NCI-H345 (cell line): ENCODE measurements at regions not wholly inside any gene's neighbourhood (a gene's known extent, or its start where the extent isn't known, plus 50 kb on each side); places are given as distances from the start of the nearest gene placed in this dataset.

Experiments used
- DNase-seq: peaks from one replicate; lab custom pipeline; 2025; lab: John Stamatoyannopoulos, UW

DNA sequence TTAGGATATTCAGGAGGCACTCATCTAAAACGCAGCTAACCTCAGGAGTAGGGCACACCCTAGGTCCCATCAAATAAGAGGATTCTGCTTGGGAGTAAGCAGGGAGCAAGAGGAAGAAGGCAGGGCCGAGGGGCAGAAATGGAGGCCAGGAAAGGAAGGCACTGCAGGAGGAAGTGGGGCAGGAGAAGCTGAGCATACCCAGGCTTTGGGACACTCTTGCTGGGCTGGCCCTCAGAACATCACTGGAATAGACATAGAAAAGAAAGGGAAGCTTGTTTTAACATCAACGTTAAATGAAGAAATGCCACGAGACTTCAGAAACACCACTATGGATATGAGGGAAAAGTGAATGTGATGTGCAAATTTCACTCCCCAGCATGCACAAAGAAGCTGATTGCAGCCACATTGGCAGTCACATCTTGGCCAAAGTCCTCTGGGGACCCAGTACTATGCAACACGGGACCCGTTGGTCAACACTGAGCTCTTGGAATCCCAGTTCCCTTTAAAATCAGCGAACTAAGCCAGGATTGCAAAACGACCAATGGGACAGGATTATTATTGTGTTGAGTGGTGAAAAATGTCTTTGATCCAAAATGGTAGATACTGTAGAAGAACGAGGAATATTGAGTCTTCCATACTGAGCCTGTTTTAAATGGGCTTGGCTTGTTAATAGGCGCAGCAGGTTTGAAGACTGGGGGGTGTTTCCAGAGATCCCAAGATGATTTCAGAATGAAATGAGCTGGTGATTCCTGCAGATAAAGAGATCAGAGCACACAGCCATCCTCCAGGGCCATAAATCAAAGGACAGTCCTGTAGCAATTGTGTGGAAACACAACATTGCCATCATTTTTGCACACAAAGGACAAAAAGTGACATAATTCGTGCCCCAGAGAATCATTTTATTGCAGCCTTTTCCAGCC, 152.4 kb downstream of the TOMM20 start:
- DNase-seq = no peak

DNA sequence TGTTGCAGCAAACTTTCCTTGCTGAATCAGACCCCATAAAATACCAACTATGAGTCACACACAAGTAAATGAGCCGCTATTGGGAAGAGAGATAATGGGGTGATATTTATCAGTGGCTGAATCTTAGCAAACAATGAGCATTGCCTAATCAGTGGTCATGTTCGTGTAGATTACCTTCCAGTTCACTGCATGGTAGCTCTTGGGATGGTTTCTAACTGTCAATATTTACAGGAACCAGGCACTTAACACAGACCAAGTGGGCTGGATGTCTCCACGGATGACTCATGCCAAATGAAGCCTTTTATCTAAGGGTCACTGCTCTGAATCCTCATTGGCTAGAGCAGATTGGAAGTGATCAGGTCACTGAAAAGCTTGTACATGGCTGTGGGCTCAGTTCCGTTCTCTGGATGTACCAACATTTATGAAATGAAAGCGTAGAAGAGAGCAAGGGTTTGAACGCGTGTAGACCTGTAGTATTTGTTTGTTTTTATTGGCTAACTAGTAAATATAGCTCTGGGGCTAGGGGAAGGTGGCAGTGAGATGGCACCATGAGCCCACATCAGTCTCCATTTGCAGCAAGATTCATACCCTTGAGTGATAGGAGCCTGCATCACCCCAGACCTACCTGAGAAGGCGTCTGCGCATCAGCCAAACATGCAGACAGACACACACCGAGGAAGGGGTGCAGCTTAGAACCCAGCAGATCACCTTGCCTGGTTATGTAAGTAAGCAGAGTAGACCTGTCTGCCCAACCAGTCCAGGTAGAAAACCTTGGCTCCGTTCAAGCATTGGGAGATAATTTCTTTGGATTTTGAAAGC, 153.3 kb downstream of the TOMM20 start:
- peak; percentile 46 for DNase-seq

DNA sequence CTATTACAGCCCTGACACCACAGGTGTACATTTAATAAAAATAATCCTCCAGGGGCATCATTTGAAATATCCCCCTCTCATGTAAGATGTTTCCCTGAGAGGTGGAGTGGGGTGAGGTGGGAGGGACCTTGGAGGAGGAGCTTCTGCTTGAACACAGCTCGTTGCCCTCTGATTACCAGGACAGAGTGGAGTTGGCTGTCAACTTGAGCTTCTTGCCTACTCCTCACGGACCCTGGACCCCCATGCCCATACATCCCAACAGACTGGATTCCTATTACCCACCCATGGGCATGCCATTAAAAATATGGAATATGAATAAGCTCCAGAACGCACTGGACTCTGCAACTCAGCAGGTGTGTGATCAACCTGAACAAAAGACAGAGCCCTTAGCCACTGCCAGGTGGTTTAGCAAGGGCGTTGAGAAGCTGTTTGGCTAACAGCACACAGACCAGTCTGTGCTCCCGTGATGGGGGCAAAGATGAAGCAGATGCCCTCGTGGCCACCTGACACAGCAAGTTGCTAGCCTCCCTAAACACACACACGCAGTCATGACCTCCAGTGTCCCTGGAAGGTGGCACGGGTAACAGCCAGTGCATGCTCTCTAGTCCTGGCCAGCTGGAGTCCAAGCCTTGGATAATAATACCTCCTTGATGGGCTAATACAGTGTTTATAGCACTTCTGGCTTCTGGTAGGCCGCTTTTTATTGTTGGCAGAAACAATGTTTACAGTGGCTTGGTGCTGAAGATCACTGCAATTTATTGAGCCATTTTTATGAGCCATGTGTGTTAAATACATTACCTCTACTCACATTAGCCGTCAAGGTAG, 155.0 kb downstream of the TOMM20 start:
- peak; percentile 58 for DNase-seq

DNA sequence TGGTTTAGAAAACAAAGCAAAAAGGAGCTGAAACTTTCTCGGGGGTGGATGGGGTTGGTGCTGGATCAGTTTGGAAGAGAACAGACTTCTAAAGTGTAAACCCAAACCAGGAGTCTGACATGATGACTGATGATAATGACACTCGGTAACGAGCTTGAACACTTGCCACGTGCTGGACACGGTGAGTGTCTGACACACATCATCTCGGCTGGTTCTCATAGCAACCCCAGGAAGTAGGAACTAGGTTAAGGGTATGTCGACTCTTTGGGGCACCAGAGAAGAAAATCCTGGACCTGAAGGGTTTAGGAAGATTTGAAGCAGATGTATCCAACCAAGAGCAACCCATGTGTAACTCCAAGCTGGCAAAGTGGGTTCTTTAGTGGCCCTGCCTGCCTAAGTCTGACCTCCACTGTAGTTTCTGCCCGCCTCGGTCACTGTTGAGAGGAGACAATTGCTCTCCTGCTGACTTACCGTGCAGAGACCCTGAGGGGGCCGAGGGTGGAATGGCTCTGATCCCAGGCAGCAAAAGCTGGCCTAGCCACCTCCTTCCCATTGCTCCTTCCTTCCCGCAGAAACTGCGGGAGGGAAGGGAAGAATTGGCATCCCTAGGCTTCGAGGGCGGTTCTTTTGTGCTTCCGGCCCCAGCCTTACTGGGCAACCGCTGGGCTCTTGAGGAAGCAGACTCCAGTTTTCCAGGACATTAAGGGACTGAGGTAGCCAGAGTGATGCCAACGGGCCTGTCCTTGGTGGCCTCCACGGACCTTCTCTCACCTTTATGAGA, 156.0 kb downstream of the TOMM20 start:
- DNase-seq = no peak

DNA sequence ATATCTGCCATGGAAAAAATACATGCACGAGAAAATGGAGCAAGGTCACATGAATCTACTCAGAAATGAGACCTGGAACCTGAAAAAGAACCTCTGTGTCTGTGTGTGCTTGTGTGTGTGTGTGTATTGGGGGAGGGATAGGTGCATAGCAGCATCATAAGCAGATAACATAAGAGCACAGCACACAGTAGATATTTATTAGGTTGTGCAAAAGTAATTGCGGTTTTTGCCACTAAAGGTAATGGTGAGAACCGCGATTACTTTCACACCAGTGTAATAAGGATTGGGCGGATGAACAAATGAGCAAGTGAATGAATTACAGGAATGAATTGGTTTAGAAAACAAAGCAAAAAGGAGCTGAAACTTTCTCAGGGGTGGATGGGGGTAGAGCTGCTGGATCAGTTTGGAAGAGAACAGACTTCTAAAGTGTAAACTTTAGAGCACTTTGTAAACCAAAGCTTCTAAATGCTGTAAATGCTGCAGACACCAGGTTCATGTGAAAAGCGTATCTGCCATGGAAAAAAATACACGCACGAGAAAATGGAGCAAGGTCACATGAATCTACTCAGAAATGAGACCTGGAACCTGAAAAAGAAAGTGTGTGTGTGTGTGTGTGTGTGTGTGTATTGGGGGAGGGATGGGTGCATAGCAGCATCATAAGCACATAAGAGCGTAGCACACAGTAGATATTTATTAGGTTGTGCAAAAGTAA, 156.9 kb downstream of the TOMM20 start:
- no peak for DNase-seq

DNA sequence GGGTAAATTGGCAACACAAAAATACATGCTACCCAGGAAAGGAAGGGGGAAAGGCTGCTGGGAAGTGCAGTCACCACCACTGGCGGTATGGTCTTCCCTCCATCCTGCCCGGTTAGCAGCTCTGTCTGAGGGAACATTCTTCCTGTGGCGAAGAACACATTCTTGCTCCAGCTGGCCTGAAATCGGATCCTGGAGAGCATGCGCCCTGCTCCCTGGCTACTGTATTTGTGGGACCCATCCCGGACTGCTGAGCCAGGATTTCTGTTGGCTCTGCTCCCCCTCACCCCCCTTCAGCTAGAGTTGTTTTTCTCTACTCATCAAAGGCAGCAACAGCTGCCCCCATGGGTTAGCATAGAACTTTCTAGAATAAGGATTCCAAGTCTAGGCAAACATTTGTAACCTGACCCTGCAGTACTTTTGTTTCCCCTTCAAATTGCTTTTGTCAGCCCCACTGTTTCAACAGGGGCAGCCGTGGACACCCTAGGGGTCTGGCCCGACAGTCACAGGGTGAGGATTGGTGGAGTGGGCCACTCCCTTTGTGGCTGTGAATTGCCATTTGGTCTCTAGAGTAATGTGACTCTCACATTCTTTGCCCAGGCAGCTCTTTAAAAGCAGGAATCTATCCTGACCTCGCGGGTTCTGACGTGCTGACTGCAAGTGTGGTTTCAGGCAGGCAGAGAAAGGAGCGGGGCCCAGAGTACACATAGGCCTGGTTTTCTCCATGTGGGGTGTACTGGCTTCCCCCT, 157.7 kb downstream of the TOMM20 start:
- DNase-seq = peak; percentile 60

DNA sequence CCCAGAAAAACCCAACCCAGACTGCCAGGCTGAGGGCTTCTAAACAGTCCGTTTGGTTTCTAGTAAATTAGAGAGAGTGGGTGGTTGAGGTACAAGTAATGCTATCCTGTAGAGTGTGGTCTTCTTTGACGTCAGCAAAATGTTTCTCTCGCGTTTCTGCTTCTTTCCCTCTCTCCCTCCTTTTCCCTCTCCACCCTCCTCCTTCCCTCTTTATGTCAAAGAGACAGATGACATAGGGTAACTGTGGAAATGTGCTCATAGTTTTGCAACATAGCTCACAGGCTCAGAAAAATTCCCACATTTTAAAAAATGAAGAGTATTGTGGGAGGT, 158.3 kb downstream of the TOMM20 start:
- DNase-seq = peak; percentile 32

DNA sequence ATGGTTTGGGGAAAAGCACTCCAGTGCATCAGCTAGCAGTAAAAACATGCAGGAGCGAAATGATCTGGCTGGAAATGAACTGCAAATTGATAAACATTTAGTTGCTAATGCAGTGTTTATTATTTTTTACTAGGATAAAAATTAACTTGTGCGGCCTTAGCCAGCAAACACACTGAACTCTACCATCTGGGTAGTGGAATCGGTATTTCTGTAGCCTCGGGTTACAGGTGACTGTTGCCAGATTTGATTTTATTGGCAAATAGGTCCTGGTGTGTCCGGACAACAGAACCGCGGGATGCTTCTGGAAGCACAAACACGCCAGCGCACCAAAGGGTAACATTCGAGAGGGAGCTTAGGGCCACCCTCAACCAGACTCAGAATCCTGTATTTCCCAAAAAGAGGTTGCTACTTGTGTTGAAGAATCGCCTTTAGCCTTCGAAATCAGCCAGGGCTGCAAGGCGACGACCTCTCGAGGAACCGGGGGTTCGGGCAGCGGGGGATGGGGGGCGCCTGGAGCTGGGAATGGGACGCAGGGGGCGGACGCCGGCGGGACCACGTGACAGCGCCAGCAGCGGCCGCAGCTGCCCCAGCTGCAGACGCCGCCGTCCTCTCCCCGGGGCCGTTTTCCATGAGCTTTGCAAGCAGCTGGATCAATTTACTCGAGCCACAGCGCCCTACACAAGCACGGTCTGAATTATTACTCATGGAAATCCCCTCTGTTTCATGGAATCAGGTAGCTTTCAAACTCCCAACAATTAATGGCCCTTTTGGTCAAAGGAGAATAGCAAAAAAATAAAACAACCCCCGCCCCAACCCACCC, 158.8 kb downstream of the TOMM20 start:
- DNase-seq = peak; percentile 73

DNA sequence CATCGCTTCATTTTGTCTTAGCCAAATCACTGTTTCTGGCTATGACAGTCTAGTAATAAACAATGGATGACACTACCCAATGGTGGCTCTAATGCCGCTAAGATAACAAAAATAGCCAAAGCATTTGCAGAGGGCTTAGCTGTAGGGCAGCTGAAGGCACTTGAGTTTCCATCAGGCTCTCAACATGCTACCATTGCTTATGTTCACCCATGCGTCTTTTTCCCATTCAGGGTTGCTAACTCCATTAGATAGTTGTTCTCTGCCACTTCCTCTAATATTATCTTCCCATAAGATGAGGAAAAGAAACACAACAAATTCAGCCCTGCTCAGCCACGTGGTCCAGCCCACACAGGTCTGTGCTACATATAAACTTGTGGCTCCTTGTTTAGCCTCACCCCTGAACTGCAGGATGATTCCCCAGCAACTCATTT, 159.6 kb downstream of the TOMM20 start:
- peak; percentile 65 for DNase-seq

DNA sequence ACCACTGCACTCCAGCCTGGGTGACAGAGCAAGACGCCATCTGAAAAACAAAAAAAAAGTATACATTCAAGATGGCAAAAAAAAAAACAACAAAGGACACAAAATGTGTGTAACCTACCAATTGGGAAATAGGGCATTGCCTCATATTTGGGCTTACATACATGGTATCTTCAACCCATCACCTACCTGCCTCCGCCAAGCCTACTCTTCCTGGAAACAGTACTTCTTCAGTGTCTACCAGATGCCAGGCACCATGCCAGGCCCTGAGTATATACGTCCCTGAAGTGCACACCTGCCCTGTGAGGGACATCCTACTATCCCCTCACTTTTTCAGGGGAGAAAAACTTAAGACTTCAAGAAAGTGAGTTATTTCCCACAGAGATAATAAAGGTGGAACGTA, 160.2 kb downstream of the TOMM20 start:
- peak; percentile 25 for DNase-seq

DNA sequence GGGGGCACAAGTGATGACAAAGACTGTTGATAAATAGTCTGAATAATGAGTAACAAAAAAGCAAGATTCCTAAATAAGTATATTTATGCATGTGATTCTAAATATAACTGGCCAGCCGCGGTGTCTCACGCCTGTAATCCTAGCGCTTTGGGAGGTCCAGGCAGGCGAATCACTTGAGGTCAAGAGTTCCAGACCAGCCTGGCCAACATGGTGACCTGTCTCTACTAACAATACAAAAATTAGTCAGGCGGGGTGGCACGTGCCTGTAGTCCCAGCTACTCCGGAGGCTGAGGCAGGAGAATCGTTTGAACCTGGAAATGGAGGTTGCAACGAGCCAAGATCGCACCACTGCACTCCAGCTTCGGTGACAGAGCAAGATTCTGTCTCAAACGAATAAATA, 161.5 kb downstream of the TOMM20 start:
- no peak for DNase-seq

DNA sequence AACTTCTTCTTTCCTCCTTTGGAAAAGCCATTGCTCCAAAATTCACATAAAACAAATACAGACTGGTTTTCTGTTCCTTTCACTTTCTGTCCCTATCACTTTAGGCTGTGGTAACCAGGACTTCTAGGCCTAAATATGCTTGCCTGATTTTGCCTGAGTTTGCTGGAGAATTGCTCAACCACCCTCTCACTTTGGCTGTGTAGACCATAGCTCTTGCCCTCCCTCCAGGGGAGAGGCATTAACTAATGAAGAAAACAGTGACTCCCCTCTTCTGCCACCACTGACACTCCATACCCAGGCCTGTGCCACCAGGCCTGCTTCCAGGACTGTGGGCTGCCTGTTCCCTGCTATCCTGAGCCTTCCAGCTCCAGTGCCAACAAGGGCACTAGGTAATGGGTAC, 163.5 kb downstream of the TOMM20 start:
- no peak for DNase-seq

DNA sequence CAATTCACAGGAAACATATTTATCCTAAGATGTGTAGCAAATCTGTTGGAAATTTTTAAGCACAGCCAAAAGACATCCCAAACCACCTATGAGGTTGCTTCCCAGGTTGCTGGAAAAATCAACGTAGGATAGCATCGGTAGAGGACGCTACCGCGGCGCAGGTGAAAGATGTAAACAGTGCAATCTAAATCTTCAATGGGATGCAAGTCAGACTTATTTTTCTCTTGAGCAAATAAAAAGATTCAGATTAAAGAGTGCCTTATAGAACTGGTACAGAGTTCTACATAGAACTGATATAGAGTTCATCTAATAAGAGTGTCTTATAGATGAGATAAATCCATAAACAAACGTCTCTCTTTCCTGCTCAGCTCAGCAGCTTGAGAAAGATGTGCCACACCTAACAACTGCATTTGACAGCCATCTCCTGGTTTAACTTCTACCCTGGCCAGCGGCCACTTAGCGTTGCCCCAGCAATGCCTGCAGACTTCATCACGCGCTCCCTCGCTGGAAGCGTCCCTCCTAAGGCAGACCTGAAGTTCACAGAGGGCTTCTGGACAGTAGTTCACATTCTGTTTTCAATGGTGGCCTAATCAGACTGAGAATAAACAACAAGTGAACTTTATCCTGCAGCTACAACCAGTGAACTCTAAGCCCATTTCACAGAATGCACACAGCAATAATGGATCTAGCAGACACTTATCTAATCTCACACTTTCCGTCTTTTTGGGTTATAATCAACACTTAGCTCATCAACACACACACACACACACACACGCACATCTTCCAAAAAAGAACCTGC, 164.5 kb downstream of the TOMM20 start:
- DNase-seq = no peak

DNA sequence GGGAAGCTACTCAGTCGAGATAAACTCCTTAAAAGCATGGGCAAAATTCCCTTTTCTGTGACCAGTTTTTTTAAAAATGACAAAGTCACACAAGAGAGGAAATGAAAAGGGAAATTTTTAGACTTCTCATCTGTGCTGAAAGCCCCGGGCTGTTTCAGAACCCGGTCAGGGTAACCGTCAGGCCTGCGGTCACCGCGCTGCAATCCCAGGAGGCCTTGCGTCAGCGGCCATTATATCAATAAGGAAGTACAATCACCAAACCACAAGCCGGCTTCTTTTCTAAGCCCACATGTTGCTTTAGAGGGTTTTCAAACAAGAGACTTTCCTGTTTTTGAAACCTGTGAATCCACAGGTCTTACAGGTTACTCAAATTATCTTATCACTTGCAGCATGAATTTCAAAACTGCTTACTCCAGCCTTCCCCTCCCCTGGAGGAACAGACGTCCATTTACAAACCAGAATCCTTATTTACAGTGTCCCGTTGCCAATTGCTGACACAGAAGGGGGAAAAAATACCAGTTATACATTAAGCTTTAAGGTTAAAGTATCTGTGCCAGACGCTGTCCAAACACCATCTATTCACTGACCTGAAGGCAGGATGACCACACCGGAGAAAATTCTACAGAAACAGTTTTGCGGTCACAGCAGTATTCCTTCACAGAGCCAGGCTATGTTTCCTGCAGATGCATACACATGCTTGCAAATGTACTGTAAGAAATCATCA, 165.3 kb downstream of the TOMM20 start:
- no peak for DNase-seq

DNA sequence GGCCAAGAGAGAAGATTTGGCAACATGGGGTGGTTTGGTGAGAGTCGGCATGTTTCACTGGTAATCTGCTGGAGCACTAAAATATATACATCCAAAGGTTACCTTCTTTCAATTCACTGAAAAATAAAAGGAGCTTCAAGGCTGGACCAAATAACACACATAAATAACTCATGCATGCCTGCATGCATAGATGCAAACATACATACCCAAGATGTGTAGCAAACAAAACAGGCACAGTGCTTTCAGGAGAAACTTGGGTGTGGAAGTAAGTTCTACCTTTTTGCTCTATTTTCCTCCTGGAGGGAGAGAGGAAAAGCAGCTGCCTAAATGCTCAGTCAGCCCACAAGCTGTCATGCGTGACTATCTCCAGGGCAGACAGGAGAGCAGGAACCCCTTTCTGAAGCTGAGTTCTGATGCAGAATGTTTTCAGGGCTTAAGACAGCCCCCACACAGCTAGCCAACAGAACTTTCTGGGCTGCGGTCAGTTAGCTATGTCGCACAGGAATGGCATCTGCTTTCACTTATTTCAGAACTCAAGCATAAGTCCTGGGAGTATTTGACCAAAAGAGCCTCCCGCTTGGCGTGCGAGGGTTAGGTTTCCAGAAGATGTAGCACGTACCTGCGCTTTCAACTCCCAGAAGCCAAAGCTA, 166.2 kb downstream of the TOMM20 start:
- no peak for DNase-seq

DNA sequence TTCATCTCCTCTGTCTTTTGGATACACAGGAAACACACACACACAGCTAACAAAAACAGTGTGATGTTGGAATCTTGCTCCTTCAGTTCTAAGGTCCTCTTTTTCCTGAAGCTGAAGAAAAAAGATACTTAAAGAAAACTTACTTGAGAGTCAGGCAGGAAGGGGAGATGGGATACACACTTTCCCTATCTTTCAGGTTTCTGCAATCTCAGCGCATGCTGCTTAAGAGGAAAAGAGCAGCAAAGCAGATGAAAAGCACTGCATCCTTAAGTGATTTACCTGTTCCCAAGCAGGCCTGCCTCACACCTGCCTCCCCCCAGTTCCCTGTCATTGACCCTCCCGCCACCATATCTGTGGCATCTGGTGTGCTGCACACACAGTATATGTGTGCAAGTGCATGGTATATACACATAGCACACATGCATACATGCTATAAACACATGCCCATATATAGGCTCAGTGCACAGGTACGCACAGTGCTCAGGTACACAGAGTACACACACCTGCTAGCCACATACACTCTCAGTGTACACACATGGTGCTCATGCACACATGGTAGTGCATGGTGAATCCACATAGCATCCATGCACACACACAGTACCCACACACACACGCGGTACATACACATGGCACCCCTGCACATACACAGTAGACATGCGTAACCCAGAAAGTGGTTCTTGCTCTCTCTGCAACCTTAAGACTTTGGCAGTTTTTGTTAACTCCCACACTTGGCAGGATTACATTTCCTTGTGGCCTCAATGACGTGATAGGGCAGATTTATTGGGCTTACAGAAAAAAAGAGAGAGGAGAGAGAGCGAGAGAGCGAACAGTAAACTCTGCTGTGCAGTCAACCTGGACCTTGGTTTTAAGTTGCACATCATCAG, 166.9 kb downstream of the TOMM20 start:
- DNase-seq = no peak
